Activated CD4-positive, alpha-beta T cell treated with anti-CD3 and anti-CD28 coated beads for 36 hours (primary cell): ENCODE measurements at regions not wholly inside any gene's neighbourhood (a gene's known extent, or its start where the extent isn't known, plus 50 kb on each side); places are given as distances from the start of the nearest gene placed in this dataset.

ENCODE experiments used
- ATAC-seq: fragments of 200-7000 bp; cut with Tn5 transposase; one replicate; pipeline ENCODE4 v1.10.0; 2021; ENCODE audit warnings: mild to moderate bottlenecking, moderate library complexity
- CTCF ChIA-PET: fragments of 350-600 bp; sonication (Branson Sonifier 250); formaldehyde crosslinking; loops from one replicate; lab custom pipeline; 2021; ENCODE audit warnings: antibody characterized with exemption; lab: Charles Lee
- POLR2A ChIA-PET: fragments of 350-600 bp; sonication (Branson Sonifier 250); formaldehyde crosslinking; loops from one replicate; lab custom pipeline; 2021; ENCODE audit warnings: antibody characterized with exemption, inconsistent platforms; lab: Charles Lee
- DNase-seq: peaks from one replicate; pipeline ENCODE4 v3.0.0-alpha.2; 2020
- H3K27ac Mint-ChIP-seq: one replicate; pipeline ENCODE4 v1.8.0; 2021; ENCODE audit warnings: mixed read lengths
- H3K27me3 Mint-ChIP-seq: one replicate; pipeline ENCODE4 v1.8.0; 2021; ENCODE audit warnings: mixed read lengths
- H3K36me3 Mint-ChIP-seq: one replicate; pipeline ENCODE4 v1.8.0; 2021; ENCODE audit warnings: low read depth, mixed read lengths
- H3K4me1 Mint-ChIP-seq: one replicate; pipeline ENCODE4 v1.8.0; 2021; ENCODE audit warnings: mixed read lengths
- H3K4me3 Mint-ChIP-seq: one replicate; pipeline ENCODE4 v1.8.0; 2021; ENCODE audit warnings: mild to moderate bottlenecking, moderate library complexity, mixed read lengths
- H3K9me3 Mint-ChIP-seq: one replicate; pipeline ENCODE4 v1.8.0; 2021; ENCODE audit warnings: low read depth, mixed read lengths
- intact Hi-C, 2 experiments: fragments of 100-400 bp; cut with DNase I in 1 of 2; cut with micrococcal nuclease in 1 of 2; formaldehyde crosslinking; loops; one replicate each; pipeline versions ENCODE4 v1.14.2 to v1.15.1; 2022 to 2024; cut with DNase I, micrococcal nuclease

DNA sequence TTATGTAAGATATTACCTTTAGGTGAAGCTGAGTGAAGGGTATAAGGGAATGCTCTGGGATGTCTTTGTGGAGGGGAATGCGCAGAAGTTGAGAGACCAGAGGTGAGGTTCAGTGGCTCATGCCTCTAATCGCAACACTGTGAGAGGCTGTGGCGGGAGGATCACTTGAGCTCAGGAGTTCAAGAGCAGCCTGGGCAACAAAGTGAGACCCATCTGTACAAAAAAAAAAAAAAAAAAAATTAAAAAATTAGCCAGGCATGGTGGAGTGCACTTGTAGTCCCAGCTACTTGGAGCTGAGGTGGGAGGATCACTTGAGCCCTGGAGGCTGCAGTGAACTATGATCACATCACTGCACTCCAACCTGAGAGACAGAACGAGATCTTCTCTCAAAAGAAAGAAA is 57.3 kb upstream of the SP3 start:
- peaks cover 4% of the 10 kb centered on the region for H3K27me3 Mint-ChIP-seq
- no peak overlapping the region for H3K4me3 Mint-ChIP-seq
- H3K36me3 Mint-ChIP-seq = no peaks in the 10 kb centered on the region
- CTCF ChIA-PET = no interaction called here
- ATAC-seq = no peak
- DNase-seq = no peak
- peaks cover 16% of the 10 kb centered on the region for H3K4me1 Mint-ChIP-seq
- intact Hi-C loops = loop anchor here in 1 of 2 experiments (5.0 kb wide), 1 partner anchor 60 kb away; no protein-coding TSS in a partner anchor
- POLR2A ChIA-PET = interaction anchor here (0.7 kb wide), 1 partner anchor 225 kb away, joined by 6 read pairs; no protein-coding TSS in a partner anchor
- peaks cover 5% of the 10 kb centered on the region for H3K9me3 Mint-ChIP-seq
- H3K27ac Mint-ChIP-seq = no peak overlapping the region

GRCh38 chr2:174020926-174021662 is 55.9 kb upstream of the SP3 start:
- POLR2A ChIA-PET = no interaction called here
- CTCF ChIA-PET = interaction anchor here (1.2 kb wide), 1 partner anchor 211 kb away, joined by 3 read pairs; no protein-coding TSS in a partner anchor
- H3K4me3 Mint-ChIP-seq = no peak overlapping the region

DNA sequence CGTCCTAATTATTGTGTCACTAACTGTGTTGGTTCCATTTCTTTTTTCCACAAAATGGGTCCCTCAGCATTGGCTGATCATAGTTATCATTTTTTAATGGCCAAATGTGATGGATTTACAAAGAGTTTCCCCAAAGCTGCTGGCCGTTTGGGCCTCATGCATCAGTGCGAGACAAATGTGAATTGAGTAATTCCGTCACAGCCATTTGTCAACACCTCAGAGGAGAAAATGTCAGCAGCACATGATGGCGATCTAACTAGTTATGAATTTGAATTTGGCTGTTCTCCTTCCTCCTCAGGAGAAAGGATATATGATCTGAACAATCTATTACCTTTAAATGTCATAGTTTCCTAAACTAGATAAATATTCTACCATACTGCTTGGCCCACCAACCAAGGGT is 54.9 kb upstream of the SP3 start:
- no peak overlapping the region for H3K4me3 Mint-ChIP-seq
- H3K27me3 Mint-ChIP-seq = peaks cover 4% of the 10 kb centered on the region
- H3K9me3 Mint-ChIP-seq = peaks cover 4% of the 10 kb centered on the region
- ChIA-PET CTCF (interaction anchor here (1.2 kb wide), 1 partner anchor 210 kb away, joined by 3 read pairs; no protein-coding TSS in a partner anchor), POLR2A (no interaction called here)
- no peak overlapping the region for H3K27ac Mint-ChIP-seq
- DNase-seq (no peak), ATAC-seq (no peak)
- no peaks in the 10 kb centered on the region for H3K36me3 Mint-ChIP-seq
- H3K4me1 Mint-ChIP-seq = peaks cover 18% of the 10 kb centered on the region
- intact Hi-C loops = loop anchor here in 1 of 2 experiments (5.0 kb wide), 1 partner anchor 58 kb away; no protein-coding TSS in a partner anchor

More at GRCh38 chr2:174020926-174021662, 55.9 kb upstream of the SP3 start:
- Mint-ChIP-seq H3K27me3 (peaks cover 4% of the 10 kb centered on the region), H3K36me3 (no peaks in the 10 kb centered on the region), H3K4me1 (peaks cover 18% of the 10 kb centered on the region), H3K27ac (no peak overlapping the region), H3K9me3 (peaks cover 5% of the 10 kb centered on the region)
- DNase-seq = no peak
- ATAC-seq = no peak
- intact Hi-C loops = loop anchor here in 1 of 2 experiments (5.0 kb wide), 1 partner anchor 59 kb away; no protein-coding TSS in a partner anchor

GRCh38 chr2:174016447-174016846 is 51.3 kb upstream of the SP3 start:
- H3K9me3 Mint-ChIP-seq = no peaks in the 10 kb centered on the region
- DNase-seq (no peak), ATAC-seq (no peak)
- H3K27ac Mint-ChIP-seq = no peak overlapping the region
- H3K4me3 Mint-ChIP-seq = no peak overlapping the region
- H3K4me1 Mint-ChIP-seq = peaks cover 15% of the 10 kb centered on the region
- ChIA-PET CTCF (no interaction called here), POLR2A (interaction anchor here (0.6 kb wide), 1 partner anchor 130 kb away, joined by 5 read pairs; no protein-coding TSS in a partner anchor)
- no peaks in the 10 kb centered on the region for H3K36me3 Mint-ChIP-seq
- peaks cover 7% of the 10 kb centered on the region for H3K27me3 Mint-ChIP-seq
- intact Hi-C loops = no loop called here

DNA sequence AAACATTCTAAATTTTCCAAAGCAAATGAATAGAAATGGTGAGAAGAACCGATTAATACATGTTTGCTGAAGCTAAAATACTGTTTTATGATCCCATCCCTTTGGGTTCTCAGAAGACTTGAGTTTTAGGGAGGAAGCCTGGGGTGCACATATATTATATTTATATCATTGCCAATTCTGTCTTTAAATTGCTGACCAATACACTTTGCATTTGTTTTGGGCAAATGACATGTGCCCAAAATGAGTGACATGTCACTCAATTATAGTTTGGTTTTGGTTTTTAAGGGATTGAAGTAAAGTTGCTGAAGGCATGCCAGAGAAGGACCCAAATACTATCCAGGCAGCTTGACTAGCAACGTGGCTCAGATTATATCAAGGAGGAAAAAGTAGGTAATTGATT is 50.3 kb upstream of the SP3 start:
- ChIA-PET POLR2A (no interaction called here), CTCF (interaction anchor here (0.6 to 1.1 kb wide), 2 partner anchors 10 to 854 kb away, joined by 3 to 4 read pairs; no protein-coding TSS in a partner anchor)
- Mint-ChIP-seq H3K4me1 (peaks cover 15% of the 10 kb centered on the region), H3K4me3 (no peak overlapping the region), H3K9me3 (no peaks in the 10 kb centered on the region), H3K27me3 (peaks cover 11% of the 10 kb centered on the region), H3K36me3 (no peaks in the 10 kb centered on the region), H3K27ac (no peak overlapping the region)
- no peak for ATAC-seq
- intact Hi-C loops = no loop called here
- DNase-seq = no peak
